ENCODE measurements at regions not wholly inside any gene's neighbourhood (a gene's known extent, or its start where the extent isn't known, plus 50 kb on each side); places are given as distances from the start of the nearest gene placed in this dataset.

DNA sequence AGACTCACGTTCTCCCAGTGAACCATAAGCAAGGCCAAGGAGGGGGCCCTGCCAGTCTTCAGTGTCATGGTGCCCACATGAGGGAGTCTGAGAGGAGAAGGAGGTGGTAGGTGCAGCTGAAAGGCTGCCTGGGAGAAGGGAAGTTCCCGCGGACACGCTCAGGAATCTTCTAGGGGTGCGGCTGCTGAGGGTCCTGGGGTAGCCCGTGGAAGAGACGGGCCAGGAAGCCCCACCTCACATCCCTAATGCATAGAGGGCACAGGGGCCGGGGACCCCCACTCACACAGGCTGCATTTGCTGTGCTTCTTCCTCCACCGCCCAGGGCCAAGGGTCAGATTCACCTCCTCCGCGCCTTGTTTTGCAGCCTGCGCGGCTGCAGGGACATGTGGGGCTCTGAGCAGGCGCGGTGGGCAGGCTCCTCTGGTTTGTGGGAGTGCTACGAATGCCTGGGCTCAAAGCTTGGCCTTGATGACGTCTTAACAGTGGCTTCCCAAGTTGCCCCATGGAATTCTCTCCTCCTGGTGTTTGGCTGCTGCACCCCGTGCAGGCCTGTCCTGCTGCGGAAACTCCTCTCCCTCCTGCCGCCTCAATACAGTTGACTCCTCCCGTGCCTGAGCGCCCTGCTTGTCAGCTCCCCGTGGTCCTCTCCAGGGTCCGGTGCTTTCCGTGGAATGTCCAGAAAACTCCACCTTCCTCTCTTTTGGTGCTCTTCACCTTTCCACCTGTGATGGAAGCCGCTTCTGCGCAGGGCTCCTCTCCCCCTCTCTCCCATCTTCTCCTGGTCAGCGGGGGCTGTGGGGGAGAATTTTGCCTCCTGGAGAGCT lies 95.7 kb downstream of the VAPA start:
- no peak for DNase-seq (ENCODE audit: low read depth in 2 of 3, low spot score in 2 of 3)

DNA sequence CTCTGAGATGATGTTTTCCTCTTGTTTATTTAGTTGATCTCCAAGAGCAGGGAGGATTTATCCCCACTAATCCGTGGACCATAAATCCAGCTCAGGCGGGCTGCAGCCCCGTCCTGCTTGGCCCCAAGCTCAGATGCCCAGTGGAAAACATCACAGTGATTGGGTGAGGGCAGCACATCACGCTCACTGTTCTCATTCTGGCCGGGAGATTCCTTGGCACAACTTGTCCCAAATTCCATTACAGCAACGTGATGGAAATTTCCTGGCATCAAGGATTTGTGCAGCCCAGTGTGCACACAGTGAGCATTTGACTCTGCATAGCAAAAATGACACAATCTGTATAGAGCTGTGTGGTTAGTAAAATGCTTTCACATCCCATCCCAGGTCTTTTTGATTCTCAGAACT lies 96.8 kb downstream of the VAPA start:
- DNase-seq (ENCODE audit: low read depth in 2 of 3, low spot score in 2 of 3), result no peak

DNA sequence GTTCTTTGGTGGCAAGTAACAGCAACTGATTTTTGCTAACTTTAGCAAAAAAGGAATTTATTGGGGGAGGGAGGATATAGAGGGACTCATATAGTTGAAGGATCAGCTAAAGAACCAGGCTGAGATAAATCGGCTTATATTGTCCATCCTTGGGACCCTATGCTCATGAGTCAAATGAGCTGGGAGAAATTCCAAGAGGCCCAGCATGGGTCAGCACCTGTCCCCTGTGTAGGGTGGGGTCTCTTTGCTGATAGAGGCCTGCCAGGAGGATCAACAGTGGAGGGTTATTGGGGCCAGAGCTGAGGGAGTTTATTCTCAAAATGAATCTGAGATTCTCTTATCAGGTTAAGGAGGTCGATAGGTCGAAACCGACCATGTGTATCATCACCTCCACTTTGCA lies 97.2 kb downstream of the VAPA start:
- DNase-seq (ENCODE audit: low read depth in 2 of 3, low spot score in 2 of 3), result no peak

DNA sequence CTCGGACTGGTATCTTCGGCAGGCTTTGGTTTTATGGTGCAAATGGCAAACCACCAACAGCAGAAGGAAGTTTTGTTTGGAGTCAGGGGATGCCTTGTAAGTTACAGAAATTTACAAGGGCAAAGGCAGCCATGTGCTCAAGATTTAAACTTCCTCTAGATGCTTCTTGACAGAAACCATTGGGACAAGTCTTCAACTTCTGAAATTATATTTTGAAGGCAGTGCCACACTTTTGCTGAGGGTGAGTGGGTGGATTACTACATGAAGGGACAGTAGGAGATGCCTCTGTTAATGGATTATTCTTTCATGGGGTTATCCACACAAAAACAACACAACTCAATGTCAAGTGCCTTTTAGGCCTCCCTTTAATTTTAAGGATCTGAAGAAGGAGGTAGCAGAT lies 97.9 kb downstream of the VAPA start:
- no peak for DNase-seq (ENCODE audit: low read depth in 2 of 3, low spot score in 2 of 3)

DNA sequence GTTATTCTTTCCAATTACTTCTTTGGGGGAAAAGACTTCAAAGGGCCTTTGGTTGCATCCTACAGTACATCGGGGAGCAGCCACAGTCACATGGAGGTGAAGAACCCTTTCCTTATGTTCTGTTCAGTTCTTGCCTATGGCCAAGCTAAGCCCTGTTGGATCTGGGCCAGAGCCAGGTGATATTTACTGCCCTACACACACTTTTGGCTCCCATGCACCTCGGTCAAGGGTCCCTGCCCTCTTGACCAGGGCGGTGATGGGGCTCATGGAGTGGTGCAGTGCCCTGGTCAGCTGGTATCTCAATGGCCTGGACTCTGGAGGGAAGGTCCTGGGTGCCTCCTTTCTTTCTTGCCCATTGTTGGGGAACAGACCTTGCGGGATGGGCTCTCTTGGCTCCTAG lies 98.7 kb downstream of the VAPA start:
- DNase-seq (ENCODE audit: low read depth in 2 of 3, low spot score in 2 of 3), result no peak

DNA sequence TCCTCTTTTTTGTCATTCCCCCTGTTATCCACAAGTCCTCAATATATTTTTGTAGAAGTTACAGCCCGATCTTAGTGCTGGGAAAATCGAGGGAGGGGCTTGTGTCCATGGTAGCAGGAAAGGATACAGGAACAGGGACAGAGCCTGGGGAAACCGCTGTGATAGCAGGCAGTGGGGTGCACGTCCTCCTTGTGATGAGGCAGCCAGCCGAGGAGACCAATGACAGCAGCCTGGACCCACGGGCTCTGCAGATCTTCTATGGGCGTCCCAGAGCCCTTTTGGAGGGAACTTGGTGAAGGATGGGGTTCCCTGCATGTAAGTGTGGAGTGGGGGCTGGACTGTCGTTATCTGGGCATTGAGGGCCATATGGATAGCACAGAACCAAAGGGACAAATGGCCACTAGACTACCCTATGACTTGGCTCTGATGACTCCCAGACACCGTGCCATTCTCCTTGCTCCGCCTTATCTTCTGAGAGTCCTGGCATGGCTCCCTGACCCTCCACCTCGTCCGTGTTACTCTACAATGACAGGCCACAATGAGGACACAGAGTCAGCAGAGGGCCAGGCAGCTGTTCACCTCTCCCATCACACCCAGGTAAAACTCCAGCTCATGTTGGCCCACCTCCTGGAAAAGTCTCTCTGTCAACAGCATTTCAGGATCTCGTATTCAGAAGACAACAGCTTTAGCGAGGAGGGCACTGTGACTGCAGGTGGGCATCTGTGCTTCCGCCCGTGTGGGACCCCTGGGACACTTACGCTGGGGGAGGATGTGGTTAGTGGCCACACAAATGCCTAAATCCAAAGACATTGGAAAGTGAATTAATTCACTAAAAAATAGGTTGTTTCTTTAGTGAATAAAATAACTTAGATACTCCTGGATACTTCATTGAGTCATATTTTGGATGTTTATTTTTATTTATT lies 100.1 kb downstream of the VAPA start:
- DNase-seq (ENCODE audit: low read depth in 2 of 3, low spot score in 2 of 3), result no peak

DNA sequence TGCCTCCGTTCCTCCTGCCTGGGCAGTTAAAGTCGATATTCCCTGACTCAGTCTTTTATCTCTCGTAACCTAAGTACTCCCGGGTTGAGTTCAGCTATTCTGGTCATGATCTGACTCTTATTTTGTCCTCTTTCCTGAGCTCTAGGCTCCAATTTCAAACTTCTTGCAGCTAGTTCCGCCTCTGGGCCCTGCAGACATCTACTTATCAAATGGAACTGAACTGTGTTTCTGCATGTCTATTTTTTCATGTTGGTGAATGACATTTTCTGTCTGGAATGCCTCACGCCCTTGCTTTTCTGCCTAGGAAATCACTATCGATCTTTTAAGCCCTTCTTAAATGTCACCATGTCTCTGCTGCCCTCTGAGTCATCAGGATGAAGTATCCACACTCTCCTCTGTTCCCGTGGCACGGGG lies 101.5 kb downstream of the VAPA start:
- DNase-seq (ENCODE audit: low read depth in 2 of 3, low spot score in 2 of 3), result no peak

DNA sequence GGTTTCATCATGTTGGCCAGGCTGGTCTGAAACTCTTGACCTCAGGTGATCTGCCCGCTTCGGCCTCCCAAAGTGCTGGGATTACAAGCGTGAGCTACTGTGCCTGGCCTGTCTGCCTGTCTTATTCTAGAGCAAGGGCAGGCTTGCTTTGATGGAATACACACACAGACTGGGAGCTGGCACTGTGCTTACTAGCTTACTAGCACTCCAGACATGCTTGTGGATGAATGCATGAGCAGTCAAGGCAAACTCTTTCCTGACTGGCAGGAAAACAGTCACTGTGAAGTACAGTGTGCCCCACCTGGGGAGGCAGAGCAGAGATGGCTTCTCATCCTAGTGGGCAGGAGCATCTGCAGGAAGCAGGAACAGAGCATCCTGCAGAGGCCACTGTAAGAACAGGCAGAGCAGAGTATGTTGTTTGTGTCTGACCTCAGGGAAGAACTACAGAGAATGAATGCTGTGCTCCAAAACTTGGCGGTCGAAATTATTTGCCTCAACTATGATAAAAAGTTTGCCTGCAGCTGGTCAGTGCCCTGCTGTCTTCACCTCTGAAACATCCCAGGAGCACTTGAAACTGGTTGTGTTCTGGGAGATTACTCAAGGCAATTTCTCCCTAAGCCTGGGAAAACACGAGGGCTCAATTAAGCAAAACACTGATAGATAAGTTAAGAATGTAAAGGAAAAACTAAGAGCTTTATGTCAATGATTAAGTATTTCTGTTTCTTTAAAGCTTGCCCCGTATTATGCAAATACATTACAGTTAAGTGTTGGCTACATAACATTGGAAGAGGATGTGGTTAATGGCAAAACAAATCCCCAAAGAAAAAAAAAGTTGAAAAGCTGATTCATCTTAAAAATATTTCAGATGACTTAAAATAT lies 102.4 kb downstream of the VAPA start:
- no peak for DNase-seq (ENCODE audit: low read depth in 2 of 3, low spot score in 2 of 3)

DNA sequence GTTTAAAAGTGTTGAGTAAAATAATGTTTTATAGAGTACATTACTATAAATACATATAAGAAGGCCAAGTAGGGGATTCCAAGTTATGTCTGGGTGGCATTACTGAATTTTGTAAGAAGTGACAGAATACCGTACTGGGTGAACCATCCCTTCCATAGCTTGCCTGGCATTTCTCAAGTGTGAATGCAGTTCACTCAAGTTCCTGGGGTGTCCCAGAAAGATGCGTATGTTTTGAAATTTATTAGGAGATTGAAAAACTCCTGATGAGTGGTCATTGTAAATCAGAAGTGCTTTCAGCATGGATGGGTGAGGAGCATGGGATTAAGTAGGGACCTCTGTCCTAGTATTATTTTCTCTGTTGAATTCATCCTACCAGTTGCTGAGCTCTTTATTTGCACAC lies 103.2 kb downstream of the VAPA start:
- no peak for DNase-seq (ENCODE audit: low read depth in 2 of 3, low spot score in 2 of 3)

DNA sequence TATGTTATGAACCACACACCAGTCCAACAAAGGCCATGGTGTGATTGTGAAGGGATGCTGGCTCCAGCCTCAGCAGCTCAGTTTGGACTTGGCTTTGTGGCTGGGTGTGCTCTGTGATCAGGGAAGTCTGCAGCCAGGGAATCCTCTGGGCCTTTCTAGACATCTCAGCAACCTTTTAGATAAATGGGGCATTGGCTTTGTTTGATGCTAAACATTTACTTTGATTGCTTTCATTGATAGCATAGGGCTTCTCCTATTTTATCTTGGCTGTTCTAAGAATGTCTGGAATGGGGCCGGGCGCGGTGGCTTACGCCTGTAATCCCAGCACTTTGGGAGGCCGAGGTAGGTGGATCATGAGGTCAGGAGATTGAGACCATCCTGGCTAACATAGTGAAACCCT lies 104.5 kb downstream of the VAPA start:
- no peak for DNase-seq (ENCODE audit: low read depth in 2 of 3, low spot score in 2 of 3)

DNA sequence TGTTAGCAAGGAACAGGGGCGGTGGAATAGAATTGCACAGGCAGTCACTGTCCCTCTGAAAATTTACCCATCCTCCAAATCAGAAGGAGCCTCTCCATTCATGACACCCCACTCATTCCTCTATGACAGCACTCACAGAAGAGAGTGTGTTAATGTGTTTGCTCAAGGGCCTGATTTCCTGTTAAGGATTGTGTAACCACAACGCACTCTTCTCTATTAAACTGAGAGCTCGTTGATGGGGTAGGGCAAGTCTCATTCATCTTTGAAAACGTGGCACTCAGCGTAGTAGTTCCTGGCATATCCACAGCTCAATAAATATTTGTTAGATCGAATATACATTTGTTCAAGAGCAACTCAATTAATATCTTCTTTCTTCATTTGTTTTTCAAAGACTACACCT lies 106.4 kb downstream of the VAPA start:
- no peak for DNase-seq (ENCODE audit: low read depth in 2 of 3, low spot score in 2 of 3)

DNA sequence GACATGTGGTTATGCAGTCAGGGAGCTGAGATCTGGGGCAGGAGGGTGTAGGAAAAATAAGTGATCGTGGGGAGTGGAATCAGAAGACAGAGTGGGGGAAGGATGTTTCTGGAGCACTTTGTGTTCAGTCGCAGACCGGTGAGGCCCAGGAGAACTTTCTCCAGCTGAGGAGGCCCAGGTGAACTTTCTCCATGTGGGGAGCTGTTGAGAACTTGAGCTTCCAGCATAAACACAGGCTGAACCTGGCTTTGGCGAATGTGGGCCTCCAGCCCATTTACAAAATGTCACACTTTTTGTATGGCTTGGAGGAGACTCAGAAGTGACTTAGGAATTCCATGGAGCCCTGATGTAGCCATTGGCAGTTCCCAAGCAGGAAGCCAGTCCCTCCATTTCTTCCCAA lies 108.5 kb downstream of the VAPA start:
- DNase-seq (ENCODE audit: low read depth in 2 of 3, low spot score in 2 of 3), result no peak

DNA sequence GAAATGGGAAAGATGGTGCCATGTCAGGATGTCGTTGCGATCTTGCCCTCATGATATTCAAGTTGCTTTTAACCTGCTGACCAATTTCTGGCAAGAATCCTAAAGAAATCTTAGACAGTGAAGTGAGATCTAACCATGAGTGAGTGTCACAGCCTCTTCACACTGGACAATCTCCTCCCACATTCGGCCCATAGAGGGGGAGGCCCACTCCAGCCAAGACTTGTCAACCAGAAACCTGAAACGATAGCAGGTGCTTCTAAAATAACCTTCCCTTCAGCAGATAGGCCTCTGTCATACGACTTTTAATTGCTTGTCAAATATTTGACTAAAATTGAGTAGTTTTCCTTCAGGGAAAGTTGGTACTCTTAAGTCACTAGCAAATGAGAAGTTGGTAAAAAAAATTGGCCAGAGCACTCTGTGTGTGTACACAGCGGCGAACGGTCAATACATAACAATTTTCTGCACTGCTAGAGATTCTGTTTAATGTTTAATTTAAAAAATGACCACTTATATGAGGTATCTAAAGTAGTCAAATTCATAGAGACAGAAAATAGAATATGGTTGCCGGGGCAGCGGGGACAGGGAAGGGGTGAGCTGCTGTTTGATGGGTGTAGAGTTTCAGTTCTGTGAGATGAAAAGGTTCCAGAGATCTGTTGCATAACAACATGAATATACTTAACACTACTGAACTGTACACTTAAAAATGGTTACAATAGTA lies 110.2 kb downstream of the VAPA start:
- DNase-seq (ENCODE audit: low read depth in 2 of 3, low spot score in 2 of 3), result no peak

DNA sequence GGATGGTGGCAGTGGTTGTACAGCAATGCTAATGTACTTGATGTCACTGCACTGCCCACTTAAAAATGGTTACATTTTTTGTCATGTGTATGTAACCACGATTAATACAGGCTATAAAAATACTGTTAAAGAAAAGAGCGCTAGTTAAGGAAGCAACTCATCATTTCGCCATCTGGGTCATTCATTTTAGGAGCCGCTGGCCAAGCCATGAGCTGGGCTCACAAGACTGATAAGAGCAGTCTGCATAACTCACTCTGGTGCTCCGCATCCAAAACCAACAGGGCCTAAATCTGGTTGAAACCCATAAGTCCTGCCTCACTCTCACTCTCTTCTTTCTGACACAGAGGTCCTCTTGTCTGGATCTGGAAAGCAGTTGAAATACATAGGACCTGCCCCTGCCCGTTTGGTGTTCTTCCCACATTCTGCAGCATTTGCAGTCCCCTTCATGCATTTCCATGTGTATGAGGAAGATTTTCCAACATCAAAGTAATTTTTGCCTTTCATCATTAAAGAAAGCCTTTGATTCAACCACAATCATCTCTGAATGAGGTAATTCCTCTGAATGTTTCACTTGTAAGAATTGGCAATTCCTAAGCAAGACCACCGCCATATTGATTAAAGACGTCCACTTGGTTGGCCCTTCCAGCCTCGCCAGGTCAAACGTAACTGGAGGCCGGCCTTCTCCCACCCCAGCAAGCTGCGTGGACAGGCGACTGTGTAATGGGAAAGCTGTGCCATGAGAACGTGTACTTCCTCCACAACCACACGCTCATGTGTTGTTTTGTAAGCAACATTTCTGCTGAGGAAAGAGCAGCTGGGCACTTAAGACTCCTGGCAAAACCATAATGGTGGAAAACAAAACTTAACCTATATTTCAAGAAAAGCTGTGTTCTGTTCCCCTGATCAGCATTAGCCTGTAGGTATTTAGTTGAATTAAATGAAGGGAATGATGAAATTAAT lies 112.2 kb downstream of the VAPA start:
- no peak for DNase-seq (ENCODE audit: low read depth in 2 of 3, low spot score in 2 of 3)

DNA sequence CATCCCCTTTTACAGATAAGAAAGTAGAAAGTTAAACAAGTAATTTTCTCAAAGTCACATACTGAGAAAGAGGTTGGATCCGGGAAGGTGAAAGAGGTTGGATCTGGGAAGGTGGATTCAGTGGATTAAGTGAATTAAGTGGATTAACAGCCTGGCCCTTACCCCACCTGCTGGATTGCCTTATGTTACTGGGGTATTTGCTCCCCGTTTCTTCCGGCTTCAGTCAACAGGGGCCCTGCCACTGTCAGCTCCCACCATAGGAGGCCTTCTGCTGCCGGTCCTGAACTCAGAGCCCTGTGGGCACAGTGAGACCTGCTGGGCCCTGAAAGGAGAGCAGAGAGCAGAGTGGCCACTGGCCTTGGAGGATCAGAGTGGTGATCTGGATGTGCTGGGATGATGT lies 113.2 kb downstream of the VAPA start:
- no peak for DNase-seq (ENCODE audit: low read depth in 2 of 3, low spot score in 2 of 3)

DNA sequence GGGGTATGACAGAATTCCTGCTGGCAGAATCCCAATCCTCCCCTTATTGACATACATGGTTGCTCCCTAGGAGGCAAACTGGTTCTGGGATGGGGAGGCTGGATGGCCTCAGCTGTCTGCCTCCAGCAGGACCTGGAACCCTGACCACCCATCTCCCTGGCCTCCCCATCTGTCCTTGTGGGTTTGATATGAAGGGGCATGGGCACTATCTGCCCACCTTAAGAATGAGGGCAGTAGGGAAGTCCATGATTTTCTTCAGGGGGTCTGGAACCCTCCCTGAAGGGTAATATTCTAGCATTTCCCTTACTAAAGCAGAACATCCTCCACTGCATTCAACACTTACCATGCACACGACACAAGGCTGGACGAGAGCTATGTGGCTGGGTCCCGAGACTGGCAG lies 113.6 kb downstream of the VAPA start:
- no peak for DNase-seq (ENCODE audit: low read depth in 2 of 3, low spot score in 2 of 3)

DNA sequence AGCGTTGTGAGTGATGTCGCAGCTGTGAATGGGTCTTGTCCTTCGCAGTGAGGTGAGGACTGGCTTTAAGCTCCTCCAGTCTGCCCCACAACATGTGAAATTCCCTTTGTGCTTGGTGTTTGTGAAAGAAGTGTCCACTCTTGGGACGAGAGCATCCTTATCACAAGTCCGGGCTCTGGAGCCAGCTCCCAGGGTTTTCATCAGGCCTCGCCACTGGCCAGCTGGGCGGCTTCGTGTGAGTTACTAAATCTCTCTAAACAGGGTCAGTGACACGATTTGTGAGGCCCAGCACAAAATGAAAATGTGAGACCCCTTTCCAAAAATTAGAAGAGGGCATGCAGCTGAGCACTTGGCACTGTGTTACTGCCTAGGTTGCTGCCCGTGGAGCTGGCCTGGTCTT lies 115.9 kb downstream of the VAPA start:
- no peak for DNase-seq (ENCODE audit: low read depth in 2 of 3, low spot score in 2 of 3)

DNA sequence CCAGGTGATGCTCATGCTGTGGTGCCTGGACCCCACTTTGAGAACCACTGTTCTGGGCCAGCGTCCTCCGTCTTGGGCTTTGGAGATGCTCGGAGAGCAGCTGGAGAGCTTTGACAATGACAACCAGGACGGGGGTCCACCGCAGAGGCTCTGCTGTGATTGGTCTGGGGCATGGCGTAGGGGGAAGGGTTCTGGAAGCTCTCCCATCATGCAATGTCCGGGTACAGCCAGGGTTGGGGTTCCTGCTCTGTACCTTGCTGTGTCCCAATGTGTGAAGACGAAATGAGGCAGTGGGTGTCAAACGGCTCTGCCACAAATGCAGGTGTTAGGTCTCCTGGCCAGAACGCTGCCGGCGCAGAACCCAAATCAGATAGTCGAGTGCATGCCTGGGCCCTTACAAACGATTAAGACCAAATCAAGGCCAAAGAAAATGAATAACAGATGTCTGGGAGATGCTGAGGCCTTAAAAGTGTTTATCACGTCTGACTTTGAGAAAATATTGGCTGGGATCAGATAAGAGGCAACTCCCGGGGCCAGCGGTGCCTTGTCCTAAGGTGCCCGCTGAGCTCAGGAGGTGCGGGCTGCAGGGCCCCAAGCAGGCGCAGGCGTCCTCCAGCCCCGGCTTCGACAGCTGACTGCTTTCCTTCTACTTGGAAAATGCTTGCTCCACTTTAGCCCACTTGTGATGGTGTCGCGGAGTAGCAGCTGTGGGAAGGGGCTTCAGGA lies 117.2 kb downstream of the VAPA start:
- DNase-seq (ENCODE audit: low read depth in 2 of 3, low spot score in 2 of 3), result no peak
